Muscle layer of colon (tissue), 2 donors: ENCODE measurements at regions not wholly inside any gene's neighbourhood (a gene's known extent, or its start where the extent isn't known, plus 50 kb on each side); places are given as distances from the start of the nearest gene placed in this dataset.

Experiments used
- H3K27ac ChIP-seq: one replicate; pipeline ENCODE4 v1.7.0; 2013; ENCODE audit warnings: low read depth, mild to moderate bottlenecking, low read length, moderate library complexity
- H3K27me3 ChIP-seq, 2 donors: one replicate each; pipeline ENCODE4 v1.7.0; 2013; ENCODE audit warnings: low read length in 2 of 2, mild to moderate bottlenecking in 2 of 2; ENCODE audit not compliant: insufficient read depth in 2 of 2, control insufficient read depth in 1 of 2
- H3K36me3 ChIP-seq: one replicate; pipeline ENCODE4 v1.7.0; 2013; ENCODE audit warnings: mild to moderate bottlenecking, low read length; ENCODE audit not compliant: insufficient read depth
- H3K4me1 ChIP-seq: one replicate; pipeline ENCODE4 v1.7.0; 2013; ENCODE audit warnings: mild to moderate bottlenecking, low read length; ENCODE audit not compliant: insufficient read depth
- H3K4me3 ChIP-seq, 2 donors: one replicate each; pipeline ENCODE4 v1.7.0; 2013; ENCODE audit warnings: low read length in 2 of 2, low read depth in 1 of 2, mild to moderate bottlenecking in 1 of 2, moderate library complexity in 1 of 2
- H3K9ac ChIP-seq: one replicate; pipeline ENCODE4 v1.7.0; 2013; ENCODE audit warnings: low read length
- H3K9me3 ChIP-seq: one replicate; pipeline ENCODE4 v1.7.0; 2013; ENCODE audit warnings: mild to moderate bottlenecking, low read length
- donor health status: abdominal sarcoma.
- donor health status: Adenocarcinoma of cecum.

DNA sequence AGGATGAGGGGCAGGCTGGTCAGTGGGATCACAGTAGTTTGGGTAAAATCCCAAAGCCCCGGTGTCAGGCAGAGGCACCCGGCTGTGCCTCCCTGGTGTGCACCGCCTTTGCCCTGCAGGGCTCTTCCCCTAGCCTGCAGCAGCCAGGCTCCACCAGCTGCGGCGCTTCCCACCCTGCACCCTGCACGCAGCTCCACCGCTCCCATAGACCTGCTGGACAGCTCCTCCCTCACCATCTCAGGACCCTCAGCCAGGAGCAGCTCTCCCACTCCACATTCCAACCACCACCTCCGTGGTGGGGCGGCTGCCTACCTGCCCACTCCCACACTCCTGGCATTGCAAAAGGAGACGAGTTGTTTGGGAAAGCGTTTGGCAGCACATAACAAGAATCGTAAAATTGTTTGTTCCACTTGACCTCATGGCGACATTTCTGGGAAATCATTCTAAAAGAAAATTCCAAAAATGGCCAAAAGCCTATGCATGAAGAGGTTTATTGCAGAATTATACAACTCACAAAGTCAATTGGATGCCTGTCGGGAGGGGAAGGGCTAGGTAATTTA lies 287.4 kb upstream of the HDAC4 start:
- H3K4me1 ChIP-seq = no peaks in the 10 kb centered on the region
- H3K27me3 ChIP-seq = peaks cover 0 to 5% of the 10 kb centered on the region in 2 donors
- H3K36me3 ChIP-seq = no peaks in the 10 kb centered on the region
- H3K27ac ChIP-seq = no peak overlapping the region
- H3K9ac ChIP-seq = no peak overlapping the region
- no peaks in the 10 kb centered on the region for H3K9me3 ChIP-seq
- no peak overlapping the region for H3K4me3 ChIP-seq

DNA sequence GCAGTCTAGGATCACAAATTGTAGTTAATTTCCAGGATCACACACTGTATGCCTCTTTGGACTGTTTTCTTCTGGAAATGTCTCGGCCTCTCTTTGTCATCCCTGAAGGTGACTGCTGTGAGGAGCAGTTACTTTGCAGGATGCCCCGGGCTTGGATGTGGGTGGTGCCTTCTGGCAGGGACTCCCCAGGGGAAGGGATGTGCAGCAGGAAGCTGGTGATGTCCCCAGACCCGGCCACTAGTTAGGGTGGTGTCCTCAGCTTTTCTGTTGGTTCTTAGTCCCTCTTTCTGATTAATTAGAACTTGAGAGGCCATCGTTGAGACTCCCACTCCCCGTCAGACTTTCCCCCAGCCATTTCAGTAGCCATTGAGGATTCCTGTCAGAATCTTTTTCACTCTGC lies 286.6 kb upstream of the HDAC4 start:
- Histone ChIP-seq H3K27ac (no peak overlapping the region), H3K9me3 (peaks cover 2% of the 10 kb centered on the region), H3K27me3 (peaks cover 0 to 5% of the 10 kb centered on the region in 2 donors), H3K4me3 (no peak overlapping the region), H3K9ac (no peak overlapping the region), H3K36me3 (no peaks in the 10 kb centered on the region), H3K4me1 (no peaks in the 10 kb centered on the region)

DNA sequence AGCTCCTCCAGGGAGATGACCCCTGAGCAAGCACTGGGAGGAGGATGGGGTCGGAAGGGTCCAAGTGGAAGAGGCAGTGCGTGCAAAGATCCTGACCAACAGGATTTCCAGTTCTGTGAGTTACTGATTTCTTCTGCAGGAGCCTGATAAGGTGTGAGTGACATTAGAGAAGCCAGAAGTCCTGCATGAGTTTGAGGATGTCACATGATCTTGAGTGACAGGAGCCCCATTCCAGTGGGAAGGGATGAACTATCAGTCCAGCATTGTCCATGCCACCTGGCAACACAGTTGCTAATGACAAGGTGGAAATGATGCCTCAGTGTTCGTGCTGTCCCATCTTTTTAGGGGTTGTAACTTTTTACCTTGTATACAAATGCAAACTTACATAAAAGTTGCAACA lies 285.1 kb upstream of the HDAC4 start:
- Histone ChIP-seq H3K9me3 (peaks cover 7% of the 10 kb centered on the region), H3K4me1 (no peaks in the 10 kb centered on the region), H3K9ac (no peak overlapping the region), H3K27me3 (peaks cover 0 to 1% of the 10 kb centered on the region in 2 donors), H3K36me3 (no peaks in the 10 kb centered on the region), H3K4me3 (no peak overlapping the region), H3K27ac (no peak overlapping the region)

DNA sequence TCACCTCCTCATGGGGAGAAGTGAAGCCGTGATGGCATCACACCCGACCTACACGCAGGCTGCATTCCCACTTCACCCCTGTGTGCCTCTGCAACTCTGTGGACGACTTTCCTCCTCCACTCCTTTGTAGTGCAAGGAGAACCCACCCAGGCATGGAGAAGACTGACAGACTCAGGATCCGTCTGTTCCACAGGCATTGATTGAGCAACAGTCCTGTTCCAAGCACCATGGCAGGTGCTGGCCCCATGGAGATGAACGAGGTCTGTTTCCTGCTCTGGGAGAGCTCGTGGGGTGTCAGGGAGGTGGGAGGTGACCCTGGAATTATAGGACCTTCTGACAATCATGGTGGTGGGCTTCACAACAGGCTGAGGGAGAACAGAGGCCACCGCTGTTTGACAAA lies 284.7 kb upstream of the HDAC4 start:
- H3K4me1 ChIP-seq = no peaks in the 10 kb centered on the region
- no peak overlapping the region for H3K4me3 ChIP-seq
- H3K27ac ChIP-seq = no peak overlapping the region
- no peak overlapping the region for H3K9ac ChIP-seq
- H3K27me3 ChIP-seq = no peaks in the 10 kb centered on the region
- peaks cover 7% of the 10 kb centered on the region for H3K9me3 ChIP-seq
- H3K36me3 ChIP-seq = no peaks in the 10 kb centered on the region

DNA sequence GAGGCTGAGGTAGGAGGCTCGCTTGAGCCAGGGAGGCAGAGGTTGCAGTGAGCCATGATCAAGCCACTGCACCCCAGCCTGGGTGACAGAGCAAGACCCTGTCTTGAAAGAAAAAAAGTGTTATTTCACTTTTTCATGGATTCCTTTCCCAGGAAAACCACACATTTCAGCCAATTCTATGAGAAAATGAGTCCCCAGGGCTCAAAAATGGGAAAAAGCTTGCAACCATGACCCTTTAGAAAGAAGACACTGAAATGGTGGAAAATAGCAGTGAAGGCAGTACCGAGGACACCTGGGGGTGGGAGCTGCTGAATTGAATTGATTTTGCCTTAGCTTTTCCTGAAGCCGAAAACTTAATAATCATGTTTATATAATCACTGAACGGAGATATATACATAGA lies 284.2 kb upstream of the HDAC4 start:
- Histone ChIP-seq H3K4me3 (no peak overlapping the region), H3K9me3 (peaks cover 7% of the 10 kb centered on the region), H3K27me3 (no peaks in the 10 kb centered on the region), H3K9ac (no peak overlapping the region), H3K36me3 (no peaks in the 10 kb centered on the region), H3K27ac (no peak overlapping the region), H3K4me1 (no peaks in the 10 kb centered on the region)

DNA sequence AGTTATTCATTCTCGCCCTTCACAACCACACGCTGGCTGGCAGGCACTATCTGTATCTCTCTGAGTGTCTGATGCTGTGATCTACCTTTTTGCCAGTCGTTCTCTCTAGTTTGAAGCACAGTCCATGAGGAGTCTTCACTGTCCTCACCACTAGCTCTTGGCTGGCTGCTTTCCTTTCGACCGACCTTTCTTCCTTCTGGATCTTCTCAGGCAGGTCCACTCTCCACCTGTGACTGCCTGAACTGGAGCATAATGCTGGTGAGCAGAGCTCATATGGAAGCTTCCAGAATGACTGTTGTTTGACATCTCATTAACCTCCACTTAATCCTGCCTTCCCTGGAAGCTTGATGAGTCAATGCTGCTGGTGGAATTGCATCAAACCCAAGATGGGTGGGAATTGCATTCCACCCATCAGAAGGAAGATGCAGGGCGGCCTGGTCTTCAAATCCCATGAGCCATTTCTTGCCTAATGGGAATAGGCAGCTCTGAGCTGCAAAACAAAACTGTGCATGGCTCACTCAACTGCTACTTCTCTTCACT lies 283.5 kb upstream of the HDAC4 start:
- Histone ChIP-seq H3K36me3 (no peaks in the 10 kb centered on the region), H3K4me3 (no peak overlapping the region), H3K27ac (no peak overlapping the region), H3K4me1 (no peaks in the 10 kb centered on the region), H3K9ac (no peak overlapping the region), H3K9me3 (peaks cover 7% of the 10 kb centered on the region), H3K27me3 (no peaks in the 10 kb centered on the region)

DNA sequence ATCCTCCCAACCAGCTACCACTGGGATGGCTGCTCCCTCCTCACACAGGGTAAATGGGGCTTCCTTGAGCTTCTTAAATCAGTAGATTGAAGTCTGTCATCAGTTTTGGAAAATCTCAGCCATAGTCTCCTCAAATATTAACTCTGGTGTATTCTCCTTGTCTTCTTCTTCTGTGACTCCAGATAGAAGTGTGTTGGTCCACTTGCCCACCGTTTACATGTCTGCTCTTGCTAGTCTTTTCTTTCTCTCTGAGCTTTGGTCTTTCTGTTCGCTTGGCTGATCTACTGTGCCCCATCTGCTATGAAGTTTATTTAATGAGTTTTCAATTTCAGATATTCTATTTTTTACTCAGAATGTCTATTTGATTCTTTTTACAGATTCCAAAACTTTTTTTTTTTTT lies 281.7 kb upstream of the HDAC4 start:
- H3K27ac ChIP-seq = no peak overlapping the region
- no peak overlapping the region for H3K9ac ChIP-seq
- H3K36me3 ChIP-seq = no peaks in the 10 kb centered on the region
- no peaks in the 10 kb centered on the region for H3K27me3 ChIP-seq
- no peak overlapping the region for H3K4me3 ChIP-seq
- no peaks in the 10 kb centered on the region for H3K4me1 ChIP-seq
- H3K9me3 ChIP-seq = peaks cover 7% of the 10 kb centered on the region

DNA sequence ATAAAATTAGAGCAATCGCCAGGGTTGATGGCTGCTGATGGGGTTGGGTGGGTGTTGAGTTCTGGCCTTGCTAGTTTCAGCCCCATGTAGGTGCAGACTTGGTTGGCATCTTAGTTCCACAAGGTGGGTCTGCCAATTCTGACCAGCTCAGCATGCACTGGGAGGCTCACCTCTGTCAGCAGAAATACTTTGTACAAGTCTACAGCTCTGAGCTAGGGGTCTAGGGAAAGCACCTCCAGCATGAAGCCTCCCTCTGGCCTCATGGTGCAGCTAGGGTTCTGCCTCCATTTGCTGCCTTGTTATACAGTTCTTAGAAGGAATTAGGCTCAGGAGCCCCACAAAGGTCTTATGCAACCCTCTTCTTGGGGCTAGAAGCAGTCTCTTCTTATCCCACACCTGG lies 278.9 kb upstream of the HDAC4 start:
- Histone ChIP-seq H3K27me3 (no peaks in the 10 kb centered on the region), H3K9me3 (peaks cover 7% of the 10 kb centered on the region), H3K4me3 (no peak overlapping the region), H3K27ac (no peak overlapping the region), H3K36me3 (no peaks in the 10 kb centered on the region), H3K4me1 (no peaks in the 10 kb centered on the region), H3K9ac (no peak overlapping the region)

DNA sequence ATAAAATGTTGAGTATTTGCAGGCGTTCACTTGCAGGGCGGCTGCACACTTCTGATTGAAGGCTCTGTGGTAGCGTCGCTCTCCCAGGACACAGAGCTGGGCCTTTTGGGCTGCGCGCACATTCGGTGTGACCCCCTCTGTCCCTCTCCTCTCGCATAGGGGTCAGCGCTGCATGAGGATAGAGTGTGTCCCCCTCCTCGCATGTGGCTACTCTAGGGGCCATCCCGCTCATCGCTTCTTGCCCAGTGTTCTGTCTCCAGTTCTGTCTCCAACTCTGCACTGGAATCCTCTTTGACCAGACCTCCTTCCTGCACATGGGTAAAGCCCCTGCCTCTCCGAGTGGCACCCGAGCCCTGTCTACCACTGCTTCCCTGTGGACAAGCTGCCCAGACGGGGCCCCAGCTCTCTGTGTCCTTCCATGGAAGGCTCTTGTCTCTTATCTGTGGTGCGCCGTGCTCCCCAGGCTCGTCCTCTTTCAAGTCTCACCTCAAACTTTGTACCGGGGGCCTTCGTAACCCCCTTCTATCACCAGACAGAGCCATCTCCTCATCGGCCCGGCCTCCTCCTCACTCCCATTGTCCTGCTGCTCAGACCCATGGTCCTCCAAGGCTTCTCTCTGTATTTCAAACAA lies 278.0 kb upstream of the HDAC4 start:
- no peak overlapping the region for H3K9ac ChIP-seq
- H3K4me1 ChIP-seq = no peaks in the 10 kb centered on the region
- peaks cover 7% of the 10 kb centered on the region for H3K9me3 ChIP-seq

DNA sequence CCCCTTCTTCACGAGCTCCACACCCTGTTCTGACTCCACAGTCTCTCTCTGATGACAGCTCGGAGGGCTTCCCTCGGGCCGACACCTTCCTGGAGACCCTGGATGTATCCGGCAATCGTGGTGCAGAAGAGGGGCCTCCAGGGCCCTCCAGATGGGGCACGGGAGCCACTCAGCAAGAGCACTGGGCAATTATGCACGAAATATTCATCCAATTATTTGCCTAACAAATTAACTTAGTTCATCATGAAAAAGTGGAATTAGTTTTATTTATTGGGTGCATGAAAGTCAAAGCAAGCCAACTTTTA lies 277.3 kb upstream of the HDAC4 start:
- Histone ChIP-seq H3K27me3 (no peaks in the 10 kb centered on the region), H3K4me3 (no peak overlapping the region), H3K27ac (no peak overlapping the region), H3K9ac (no peak overlapping the region), H3K9me3 (peaks cover 7% of the 10 kb centered on the region), H3K4me1 (no peaks in the 10 kb centered on the region), H3K36me3 (no peaks in the 10 kb centered on the region)

More for the DNA sequence above, 278.0 kb upstream of the HDAC4 start:
- H3K27ac ChIP-seq = no peak overlapping the region
- no peak overlapping the region for H3K4me3 ChIP-seq
- H3K27me3 ChIP-seq = no peaks in the 10 kb centered on the region
- H3K36me3 ChIP-seq = no peaks in the 10 kb centered on the region

DNA sequence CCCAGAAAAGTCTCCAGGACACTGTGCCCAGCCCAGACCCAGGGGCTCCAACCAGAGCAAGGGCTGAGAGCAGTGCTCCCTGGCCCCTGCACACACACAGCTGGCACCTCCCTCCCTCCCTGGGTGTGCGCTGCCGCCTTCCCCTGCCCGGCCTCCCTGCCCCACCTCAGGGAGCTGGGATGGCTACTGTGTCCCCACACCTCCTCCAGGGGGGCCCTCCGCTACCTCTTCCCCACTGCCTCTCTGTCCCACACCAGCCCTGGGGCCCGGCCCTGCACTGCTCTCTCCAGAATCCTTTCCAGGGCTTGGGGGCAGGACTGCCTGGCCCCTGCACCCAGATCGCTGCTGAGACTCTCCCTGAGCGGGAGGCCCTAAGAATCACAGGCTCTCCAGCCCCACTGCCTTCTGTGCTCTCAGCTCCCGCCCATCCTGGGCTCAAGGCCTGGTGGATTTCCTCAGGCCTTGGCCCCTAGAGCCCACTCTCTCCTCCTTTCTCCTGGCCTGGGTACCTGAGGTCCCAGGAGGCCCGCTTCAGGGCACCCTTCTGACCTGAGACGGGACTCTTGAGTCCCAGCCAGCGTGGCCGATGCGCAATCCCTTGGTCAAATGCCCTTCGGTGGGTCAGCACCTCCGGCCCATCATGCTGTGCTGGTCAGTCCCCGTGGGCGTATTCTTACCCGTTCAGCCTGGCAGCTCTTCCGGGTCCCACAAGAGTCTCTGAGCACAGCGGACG lies 276.8 kb upstream of the HDAC4 start:
- Histone ChIP-seq H3K36me3 (no peaks in the 10 kb centered on the region), H3K4me3 (no peak overlapping the region), H3K9ac (no peak overlapping the region), H3K4me1 (no peaks in the 10 kb centered on the region), H3K27ac (no peak overlapping the region), H3K27me3 (no peaks in the 10 kb centered on the region), H3K9me3 (peaks cover 6% of the 10 kb centered on the region)
